Mesenchymal stem cell (in vitro differentiated cells and primary cell): ENCODE measurements at regions not wholly inside any gene's neighbourhood (a gene's known extent, or its start where the extent isn't known, plus 50 kb on each side); places are given as distances from the start of the nearest gene placed in this dataset.

Experiments
- DNase-seq: peaks from one replicate; pipeline ENCODE4 v3.0.0-alpha.2; 2013
- H2AFZ ChIP-seq: one replicate; pipeline ENCODE4 v1.6.1; 2013; ENCODE audit warnings: low read depth, mild to moderate bottlenecking, control low read depth, inconsistent platforms, low read length, moderate library complexity
- H2AK5ac ChIP-seq: 2 replicates; pipeline ENCODE4 v1.6.1; 2013; ENCODE audit warnings: low read length, moderate library complexity, mild to moderate bottlenecking, inconsistent platforms; ENCODE audit not compliant: severe bottlenecking
- H2BK120ac ChIP-seq: one replicate; pipeline ENCODE4 v1.6.1; 2013; ENCODE audit warnings: low read depth, mild to moderate bottlenecking, inconsistent platforms, low read length, moderate library complexity
- H2BK12ac ChIP-seq, 2 experiments: one replicate each; pipeline ENCODE4 v1.6.1; 2013; ENCODE audit warnings: inconsistent platforms in 2 of 2, low read length in 2 of 2, mild to moderate bottlenecking in 2 of 2, moderate library complexity in 2 of 2, control low read depth in 1 of 2
- H2BK15ac ChIP-seq: one replicate; pipeline ENCODE4 v1.6.1; 2013; ENCODE audit warnings: mild to moderate bottlenecking, low read depth, inconsistent platforms; ENCODE audit not compliant: poor library complexity, severe bottlenecking
- H2BK5ac ChIP-seq: 2 replicates; pipeline ENCODE4 v1.6.1; 2013; ENCODE audit warnings: low read depth, mild to moderate bottlenecking, low read length, control low read depth, inconsistent platforms; ENCODE audit not compliant: poor library complexity, severe bottlenecking
- H3K14ac ChIP-seq, 2 experiments: one replicate each; pipeline ENCODE4 v1.6.1; 2013; ENCODE audit warnings: inconsistent platforms in 2 of 2, low read length in 2 of 2, control low read depth in 1 of 2, mild to moderate bottlenecking in 1 of 2, moderate library complexity in 1 of 2
- H3K18ac ChIP-seq, 2 experiments: one replicate each; pipeline ENCODE4 v1.6.1; 2013; ENCODE audit warnings: inconsistent platforms in 2 of 2, low read length in 2 of 2, control low read depth in 1 of 2, low read depth in 1 of 2, mild to moderate bottlenecking in 1 of 2
- H3K23ac ChIP-seq, 2 experiments: one replicate each; pipeline ENCODE4 v1.6.1; 2013; ENCODE audit warnings: inconsistent platforms in 2 of 2, low read length in 2 of 2, mild to moderate bottlenecking in 2 of 2, moderate library complexity in 2 of 2, control low read depth in 1 of 2
- H3K27ac ChIP-seq: 2 replicates; pipeline ENCODE4 v1.5.1; 2013; ENCODE audit warnings: mild to moderate bottlenecking, moderate library complexity, low read length, control low read depth, inconsistent platforms; ENCODE audit not compliant: poor library complexity, severe bottlenecking
- H3K27me3 ChIP-seq, 2 experiments: 2 replicates each; pipeline versions ENCODE4 v1.6.1 to v1.7.0; 2013; ENCODE audit warnings: low read length in 2 of 2, mild to moderate bottlenecking in 2 of 2, moderate library complexity in 2 of 2, control low read depth in 1 of 2, inconsistent platforms in 1 of 2; ENCODE audit not compliant: control insufficient read depth in 1 of 2, insufficient read depth in 1 of 2
- H3K36me3 ChIP-seq, 2 experiments: 2 replicates each; pipeline versions ENCODE4 v1.6.1 to v1.7.0; 2013; ENCODE audit warnings: low read length in 2 of 2, control low read depth in 1 of 2, inconsistent platforms in 1 of 2, low read depth in 1 of 2, mild to moderate bottlenecking in 1 of 2; ENCODE audit not compliant: insufficient read depth in 2 of 2, control insufficient read depth in 1 of 2
- H3K4ac ChIP-seq, 2 experiments: one replicate each; pipeline ENCODE4 v1.6.1; 2013; ENCODE audit warnings: inconsistent platforms in 2 of 2, low read length in 2 of 2, mild to moderate bottlenecking in 2 of 2, moderate library complexity in 2 of 2, control low read depth in 1 of 2, low read depth in 1 of 2
- H3K4me1 ChIP-seq: 2 replicates; pipeline ENCODE4 v1.6.1; 2013; ENCODE audit warnings: low read depth, low read length, control low read depth; ENCODE audit not compliant: control insufficient read depth, insufficient read depth
- H3K4me2 ChIP-seq: 2 replicates; pipeline ENCODE4 v1.6.1; 2013; ENCODE audit warnings: low read length, mild to moderate bottlenecking, inconsistent platforms; ENCODE audit not compliant: poor library complexity, severe bottlenecking
- H3K4me3 ChIP-seq, 2 experiments: 2 replicates each; pipeline versions ENCODE4 v1.5.1 to v1.7.0; 2013; ENCODE audit warnings: low read length in 2 of 2, mild to moderate bottlenecking in 2 of 2, control low read depth in 1 of 2, low read depth in 1 of 2; ENCODE audit not compliant: insufficient read depth in 1 of 2
- H3K79me1 ChIP-seq: replicated peaks from 2 replicates; pipeline ENCODE4 v1.6.1; 2013; ENCODE audit warnings: mild to moderate bottlenecking, control low read depth, low read length, inconsistent platforms; ENCODE audit not compliant: poor library complexity, severe bottlenecking
- H3K9ac ChIP-seq: 2 replicates; pipeline ENCODE4 v1.7.0; 2013; ENCODE audit warnings: mild to moderate bottlenecking, low read length, moderate library complexity
- H3K9me3 ChIP-seq: 2 replicates; pipeline ENCODE4 v1.7.0; 2013; ENCODE audit warnings: mild to moderate bottlenecking, low read length; ENCODE audit not compliant: control insufficient read depth
- H4K8ac ChIP-seq: one replicate; pipeline ENCODE4 v1.6.1; 2013; ENCODE audit warnings: inconsistent platforms, mild to moderate bottlenecking, low read length, moderate library complexity
- H4K91ac ChIP-seq: one replicate; pipeline ENCODE4 v1.6.1; 2013; ENCODE audit warnings: mild to moderate bottlenecking, low read length, inconsistent platforms
- whole genome bisulfite sequencing: methylation state at CpG from one replicate; pipeline ENCODE4 v1.1.7; 2013; ENCODE audit warnings: mixed read lengths; 5-methylcytosine and 5-hydroxymethylcytosine counted together

DNA sequence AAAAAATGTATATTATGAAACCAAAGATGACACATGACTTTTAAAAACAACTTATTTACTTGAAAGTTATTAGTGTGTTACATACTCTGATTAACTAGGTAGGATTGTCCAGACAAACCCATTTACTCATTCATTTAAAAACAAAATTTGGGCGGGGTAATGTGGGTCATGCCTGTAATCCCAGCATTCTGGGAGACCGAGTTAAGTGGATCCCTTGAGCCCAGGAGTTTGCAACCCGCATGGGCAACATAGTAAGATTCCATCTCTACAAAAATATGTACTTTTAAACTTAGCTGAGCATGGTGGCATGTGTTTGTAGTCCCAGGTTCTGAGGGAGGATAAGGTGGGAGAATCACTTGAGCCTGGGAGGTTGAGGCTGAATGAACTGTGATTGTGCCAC is 1414.7 kb downstream of the PLA2G4A start:
- Histone ChIP-seq H3K4ac (no peak overlapping the region), H3K27me3 (no peaks in the 10 kb centered on the region), H3K9me3 (no peaks in the 10 kb centered on the region), H3K23ac (no peak overlapping the region), H3K4me2 (no peak overlapping the region), H3K79me1 (no peaks in the 10 kb centered on the region), H2BK12ac (no peak overlapping the region), H2BK15ac (no peak overlapping the region), H3K14ac (no peak overlapping the region), H2AFZ (no peak overlapping the region), H3K18ac (no peak overlapping the region), H3K27ac (no peak overlapping the region), H2BK120ac (no peak overlapping the region), H3K4me3 (no peak overlapping the region), H4K91ac (no peak overlapping the region), H3K4me1 (no peaks in the 10 kb centered on the region), H2AK5ac (no peak overlapping the region), H3K9ac (no peak overlapping the region), H3K36me3 (no peaks in the 10 kb centered on the region), H2BK5ac (no peak overlapping the region), H4K8ac (no peak overlapping the region)
- DNase-seq: no peak
- 95% methylated on average over 2 of the region's 3 CpGs for WGBS

DNA sequence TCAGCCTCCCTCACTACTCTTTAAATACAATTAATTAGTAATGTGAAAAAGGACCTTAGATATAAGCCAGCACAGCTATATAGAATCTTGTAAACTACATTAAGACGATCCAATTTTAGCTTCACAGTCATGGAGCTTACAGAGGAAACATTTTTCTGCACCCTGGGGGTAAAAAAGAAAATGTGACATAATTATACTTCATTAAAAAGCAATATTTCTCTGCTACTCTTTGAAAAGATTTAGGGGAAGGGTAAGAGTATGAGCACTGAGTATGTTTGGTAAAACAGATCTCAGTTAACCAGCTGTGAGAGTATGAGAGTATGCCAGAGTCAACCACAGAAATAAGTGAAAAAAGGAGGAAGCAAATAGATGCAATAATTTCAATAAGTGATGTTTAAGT is 1415.9 kb downstream of the PLA2G4A start:
- no peaks in the 10 kb centered on the region for H3K36me3 ChIP-seq
- no peak overlapping the region for H3K23ac ChIP-seq
- no peak overlapping the region for H3K9ac ChIP-seq
- no peak overlapping the region for H3K4me3 ChIP-seq
- no peak overlapping the region for H2BK120ac ChIP-seq
- no peak overlapping the region for H3K4ac ChIP-seq
- no peak for DNase-seq
- H3K79me1 ChIP-seq: no peaks in the 10 kb centered on the region
- H3K18ac ChIP-seq: no peak overlapping the region
- no peak overlapping the region for H4K8ac ChIP-seq
- no peak overlapping the region for H2AK5ac ChIP-seq
- WGBS: no CpG with 5 or more reads among the region's 1 CpG
- H2BK15ac ChIP-seq: no peak overlapping the region
- no peak overlapping the region for H3K14ac ChIP-seq
- no peaks in the 10 kb centered on the region for H3K27me3 ChIP-seq
- H3K4me1 ChIP-seq: no peaks in the 10 kb centered on the region
- H3K4me2 ChIP-seq: no peak overlapping the region
- no peak overlapping the region for H2BK12ac ChIP-seq
- H2BK5ac ChIP-seq: no peak overlapping the region
- no peaks in the 10 kb centered on the region for H3K9me3 ChIP-seq
- no peak overlapping the region for H4K91ac ChIP-seq
- no peak overlapping the region for H3K27ac ChIP-seq
- no peak overlapping the region for H2AFZ ChIP-seq

DNA sequence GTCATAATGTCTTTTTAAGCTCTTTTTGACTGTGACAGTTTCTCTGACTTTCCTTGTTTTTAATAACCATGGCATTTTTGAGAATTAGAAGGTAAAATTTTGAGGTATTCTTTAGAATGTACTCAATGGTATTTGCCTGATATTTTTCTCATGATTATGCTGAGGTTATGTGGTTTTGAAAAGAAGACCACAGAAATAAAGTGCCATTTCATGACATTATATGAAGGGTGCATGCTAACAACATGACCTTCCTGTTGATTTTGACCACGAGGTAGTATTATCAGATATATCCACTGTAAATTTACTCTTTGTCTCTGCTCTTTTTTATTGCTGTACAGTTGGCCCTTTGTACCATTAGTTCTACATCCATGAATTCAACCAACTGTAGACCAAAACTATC is 1418.5 kb downstream of the PLA2G4A start:
- 84% methylated on average over 1 of the region's 1 CpG for WGBS
- Histone ChIP-seq H2BK120ac (no peak overlapping the region), H3K4me3 (no peak overlapping the region), H3K27me3 (no peaks in the 10 kb centered on the region), H4K8ac (no peak overlapping the region), H2BK12ac (no peak overlapping the region), H2BK5ac (no peak overlapping the region), H3K27ac (no peak overlapping the region), H3K14ac (no peak overlapping the region), H3K4me2 (no peak overlapping the region), H3K79me1 (no peaks in the 10 kb centered on the region), H3K23ac (no peak overlapping the region), H3K18ac (no peak overlapping the region), H3K36me3 (no peaks in the 10 kb centered on the region), H2AK5ac (no peak overlapping the region), H2AFZ (no peak overlapping the region), H3K4ac (no peak overlapping the region), H3K9ac (no peak overlapping the region), H3K9me3 (no peaks in the 10 kb centered on the region), H3K4me1 (no peaks in the 10 kb centered on the region), H2BK15ac (no peak overlapping the region), H4K91ac (no peak overlapping the region)
- no peak for DNase-seq

DNA sequence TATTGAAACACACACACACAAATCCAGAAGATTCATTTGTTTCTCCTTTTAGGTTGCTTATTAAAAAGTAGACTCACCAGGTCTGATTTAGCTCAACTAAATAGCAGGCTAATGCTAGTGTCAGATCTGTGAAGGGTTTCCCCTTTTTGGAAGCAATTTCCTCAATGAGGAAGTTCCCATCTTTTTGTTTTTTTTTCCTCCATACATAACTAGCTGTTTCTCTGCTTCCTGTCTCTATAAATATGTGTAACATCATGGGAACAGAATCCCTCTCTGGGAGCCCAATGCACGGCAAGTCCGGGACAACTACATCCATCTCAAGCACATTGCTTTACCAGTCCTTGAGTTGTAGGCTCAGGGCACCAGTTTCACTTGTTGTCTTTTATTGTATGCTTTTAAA is 1421.1 kb downstream of the PLA2G4A start:
- no peak overlapping the region for H3K14ac ChIP-seq
- H2BK12ac ChIP-seq: no peak overlapping the region
- no peak overlapping the region for H2AFZ ChIP-seq
- H4K8ac ChIP-seq: no peak overlapping the region
- DNase-seq: no peak
- H3K4me2 ChIP-seq: no peak overlapping the region
- no peak overlapping the region for H3K18ac ChIP-seq
- H4K91ac ChIP-seq: no peak overlapping the region
- H3K79me1 ChIP-seq: no peaks in the 10 kb centered on the region
- H2BK5ac ChIP-seq: no peak overlapping the region
- no peak overlapping the region for H2BK120ac ChIP-seq
- H3K4ac ChIP-seq: no peak overlapping the region
- no peaks in the 10 kb centered on the region for H3K9me3 ChIP-seq
- H2BK15ac ChIP-seq: no peak overlapping the region
- no peaks in the 10 kb centered on the region for H3K4me1 ChIP-seq
- no peaks in the 10 kb centered on the region for H3K36me3 ChIP-seq
- no peaks in the 10 kb centered on the region for H3K27me3 ChIP-seq
- no peak overlapping the region for H3K4me3 ChIP-seq
- H3K27ac ChIP-seq: no peak overlapping the region
- WGBS: 48% methylated on average over 2 of the region's 2 CpGs
- no peak overlapping the region for H3K23ac ChIP-seq
- no peak overlapping the region for H2AK5ac ChIP-seq
- no peak overlapping the region for H3K9ac ChIP-seq
